CD4-positive, alpha-beta T cell (primary cell): ENCODE measurements at regions not wholly inside any gene's neighbourhood (a gene's known extent, or its start where the extent isn't known, plus 50 kb on each side); places are given as distances from the start of the nearest gene placed in this dataset.

Experiments
- ATAC-seq: fragments of 200-7000 bp; cut with Tn5 transposase; one replicate; pipeline ENCODE4 v1.10.0; 2022; ENCODE audit warnings: mild to moderate bottlenecking; ENCODE audit not compliant: poor library complexity
- CTCF ChIA-PET: fragments of 350-600 bp; sonication (Branson Sonifier 250); formaldehyde crosslinking; loops from one replicate; lab custom pipeline; 2021; ENCODE audit warnings: antibody characterized with exemption, inconsistent platforms; lab: Charles Lee
- POLR2A ChIA-PET: fragments of 350-600 bp; sonication (Branson Sonifier 250); formaldehyde crosslinking; loops from one replicate; lab custom pipeline; 2021; ENCODE audit warnings: antibody characterized with exemption, inconsistent platforms; lab: Charles Lee
- DNase-seq, 14 experiments: peaks; one replicate each; pipeline ENCODE4 v3.0.0-alpha.2; 2013 to 2020; ENCODE audit warnings: mixed read lengths in 2 of 14
- H3K27ac ChIP-seq, 2 donors: one replicate each; pipeline versions ENCODE4 v1.5.1 to v1.7.0; 2013; ENCODE audit warnings: low read length in 2 of 2, low read depth in 1 of 2, mild to moderate bottlenecking in 1 of 2
- H3K27me3 ChIP-seq, 2 experiments: 1 replicate in 1 of 2; 2 replicates in 1 of 2; pipeline versions ENCODE4 v1.6.1 to v1.7.0; 2013; ENCODE audit warnings: low read length in 2 of 2, control low read depth in 1 of 2, mild to moderate bottlenecking in 1 of 2, moderate library complexity in 1 of 2; ENCODE audit not compliant: insufficient read depth in 2 of 2, control insufficient read depth in 1 of 2
- H3K36me3 ChIP-seq: one replicate; pipeline ENCODE4 v1.6.1; 2013; ENCODE audit warnings: low read length, control low read depth; ENCODE audit not compliant: insufficient read depth
- H3K4me1 ChIP-seq: one replicate; pipeline ENCODE4 v1.6.1; 2013; ENCODE audit warnings: low read length, control low read depth; ENCODE audit not compliant: insufficient read depth
- H3K4me3 ChIP-seq: one replicate; pipeline ENCODE4 v1.5.1; 2013; ENCODE audit warnings: mild to moderate bottlenecking, low read length, moderate library complexity
- H3K9me3 ChIP-seq, 2 experiments: 1 replicate in 1 of 2; 2 replicates in 1 of 2; pipeline versions ENCODE4 v1.6.1 to v1.7.0; 2013; ENCODE audit warnings: low read length in 2 of 2, mild to moderate bottlenecking in 2 of 2, control low read depth in 1 of 2, moderate library complexity in 1 of 2; ENCODE audit not compliant: control insufficient read depth in 1 of 2, insufficient read depth in 1 of 2
- H3K27ac Mint-ChIP-seq: one replicate; pipeline ENCODE4 v1.8.0; 2020; ENCODE audit warnings: mixed read lengths
- H3K27me3 Mint-ChIP-seq: one replicate; pipeline ENCODE4 v1.8.0; 2021; ENCODE audit warnings: mixed read lengths
- H3K36me3 Mint-ChIP-seq: one replicate; pipeline ENCODE4 v1.8.0; 2021; ENCODE audit warnings: low read depth, mixed read lengths
- H3K4me1 Mint-ChIP-seq: one replicate; pipeline ENCODE4 v1.8.0; 2021; ENCODE audit warnings: low read depth, mixed read lengths
- H3K4me3 Mint-ChIP-seq: one replicate; pipeline ENCODE4 v1.8.0; 2020; ENCODE audit warnings: mild to moderate bottlenecking, mixed read lengths
- H3K9me3 Mint-ChIP-seq: one replicate; pipeline ENCODE4 v1.8.0; 2020; ENCODE audit warnings: mixed read lengths
- intact Hi-C, 2 experiments: fragments of 100-400 bp; cut with DNase I in 1 of 2; cut with micrococcal nuclease in 1 of 2; formaldehyde crosslinking; loops; one replicate each; pipeline versions ENCODE4 v1.15.1 to v1.9.0; 2023 to 2025; cut with DNase I, micrococcal nuclease
- TF ChIP-seq, protein P1 (sequence below): fragments of 200-600 bp; IDR thresholded peaks from one replicate; pipeline ENCODE4 v1.8.0; 2022; ENCODE audit warnings: antibody characterized with exemption, mild to moderate bottlenecking

DNA sequence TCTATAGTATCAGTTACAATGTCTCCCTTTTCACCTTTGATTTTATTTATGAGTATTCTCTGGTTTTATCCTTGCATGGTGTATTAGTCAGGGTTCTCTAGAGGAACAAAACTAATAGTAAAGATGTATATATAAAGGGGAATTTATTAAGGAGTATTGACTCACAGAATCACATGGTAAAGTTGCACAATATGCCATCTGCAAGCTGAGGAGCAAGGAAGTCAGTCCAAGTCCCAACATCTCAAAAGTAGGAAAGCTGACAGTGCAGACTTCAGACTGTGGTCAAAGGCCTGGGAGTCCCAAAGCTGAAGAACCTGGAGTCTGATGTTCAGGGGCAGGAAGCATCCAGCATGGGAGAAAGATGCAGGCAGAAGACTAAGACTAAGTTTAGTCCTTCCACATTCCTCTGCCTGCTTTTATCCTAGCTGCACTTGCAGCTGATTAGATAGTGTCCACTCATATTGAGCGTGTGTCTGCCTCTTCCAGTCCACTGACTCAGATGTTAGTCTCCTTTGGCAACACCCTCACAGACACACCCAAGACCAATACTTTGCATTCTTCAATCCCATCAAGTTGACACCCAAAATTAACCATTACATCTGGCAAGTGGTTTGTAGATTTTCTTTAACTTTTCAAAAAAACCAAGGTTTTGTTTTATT is 308.0 kb upstream of the LMO3 start:
- H3K4me3 ChIP-seq: no peak overlapping the region
- POLR2A ChIA-PET: no interaction called here
- no peak overlapping the region for H3K27ac Mint-ChIP-seq
- no peaks in the 10 kb centered on the region for H3K4me1 ChIP-seq
- no peak overlapping the region for H3K27ac ChIP-seq
- H3K36me3 Mint-ChIP-seq: no peaks in the 10 kb centered on the region
- no peaks in the 10 kb centered on the region for H3K36me3 ChIP-seq
- no peaks in the 10 kb centered on the region for H3K27me3 Mint-ChIP-seq
- no peaks in the 10 kb centered on the region for H3K4me1 Mint-ChIP-seq
- ATAC-seq: no peak
- TF ChIP-seq, protein P1, sequence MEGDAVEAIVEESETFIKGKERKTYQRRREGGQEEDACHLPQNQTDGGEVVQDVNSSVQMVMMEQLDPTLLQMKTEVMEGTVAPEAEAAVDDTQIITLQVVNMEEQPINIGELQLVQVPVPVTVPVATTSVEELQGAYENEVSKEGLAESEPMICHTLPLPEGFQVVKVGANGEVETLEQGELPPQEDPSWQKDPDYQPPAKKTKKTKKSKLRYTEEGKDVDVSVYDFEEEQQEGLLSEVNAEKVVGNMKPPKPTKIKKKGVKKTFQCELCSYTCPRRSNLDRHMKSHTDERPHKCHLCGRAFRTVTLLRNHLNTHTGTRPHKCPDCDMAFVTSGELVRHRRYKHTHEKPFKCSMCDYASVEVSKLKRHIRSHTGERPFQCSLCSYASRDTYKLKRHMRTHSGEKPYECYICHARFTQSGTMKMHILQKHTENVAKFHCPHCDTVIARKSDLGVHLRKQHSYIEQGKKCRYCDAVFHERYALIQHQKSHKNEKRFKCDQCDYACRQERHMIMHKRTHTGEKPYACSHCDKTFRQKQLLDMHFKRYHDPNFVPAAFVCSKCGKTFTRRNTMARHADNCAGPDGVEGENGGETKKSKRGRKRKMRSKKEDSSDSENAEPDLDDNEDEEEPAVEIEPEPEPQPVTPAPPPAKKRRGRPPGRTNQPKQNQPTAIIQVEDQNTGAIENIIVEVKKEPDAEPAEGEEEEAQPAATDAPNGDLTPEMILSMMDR: no peak
- DNase-seq: no peak
- H3K9me3 Mint-ChIP-seq: peaks cover 18% of the 10 kb centered on the region
- no peaks in the 10 kb centered on the region for H3K27me3 ChIP-seq
- CTCF ChIA-PET: no interaction called here
- no peak overlapping the region for H3K4me3 Mint-ChIP-seq
- intact Hi-C loops: no loop called here
- peaks cover 0 to 3% of the 10 kb centered on the region in 2 experiments for H3K9me3 ChIP-seq

DNA sequence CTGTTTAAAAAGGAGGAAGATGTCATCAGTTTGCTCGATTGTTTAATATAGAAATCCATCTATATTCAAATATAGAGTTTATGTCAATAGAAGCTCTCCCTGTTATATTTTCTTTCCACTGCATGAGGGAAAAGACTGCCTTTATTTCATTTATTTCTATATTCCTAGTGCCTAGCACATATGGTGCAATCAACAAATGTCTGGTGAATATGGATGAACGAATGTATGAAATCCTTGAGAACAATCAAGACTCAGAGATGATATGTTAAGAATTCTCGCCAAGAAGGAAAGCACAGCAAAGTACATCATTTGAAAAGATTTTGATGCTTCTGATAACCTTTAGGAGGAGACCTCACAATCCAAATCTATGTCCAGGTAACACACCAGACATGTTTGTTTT is 296.0 kb upstream of the LMO3 start:
- Mint-ChIP-seq H3K27ac (no peak overlapping the region), H3K27me3 (no peaks in the 10 kb centered on the region), H3K9me3 (peaks cover 12% of the 10 kb centered on the region), H3K4me3 (no peak overlapping the region), H3K36me3 (no peaks in the 10 kb centered on the region), H3K4me1 (no peaks in the 10 kb centered on the region)
- POLR2A ChIA-PET: no interaction called here
- intact Hi-C loops: no loop called here
- no peaks in the 10 kb centered on the region for H3K27me3 ChIP-seq
- peaks cover 3 to 5% of the 10 kb centered on the region in 2 experiments for H3K9me3 ChIP-seq
- TF ChIP-seq, protein P1: no peak
- CTCF ChIA-PET: no interaction called here
- H3K4me3 ChIP-seq: no peak overlapping the region
- ATAC-seq (no peak), DNase-seq (no peak)
- H3K4me1 ChIP-seq: no peaks in the 10 kb centered on the region
- H3K36me3 ChIP-seq: no peaks in the 10 kb centered on the region
- H3K27ac ChIP-seq: no peak overlapping the region

DNA sequence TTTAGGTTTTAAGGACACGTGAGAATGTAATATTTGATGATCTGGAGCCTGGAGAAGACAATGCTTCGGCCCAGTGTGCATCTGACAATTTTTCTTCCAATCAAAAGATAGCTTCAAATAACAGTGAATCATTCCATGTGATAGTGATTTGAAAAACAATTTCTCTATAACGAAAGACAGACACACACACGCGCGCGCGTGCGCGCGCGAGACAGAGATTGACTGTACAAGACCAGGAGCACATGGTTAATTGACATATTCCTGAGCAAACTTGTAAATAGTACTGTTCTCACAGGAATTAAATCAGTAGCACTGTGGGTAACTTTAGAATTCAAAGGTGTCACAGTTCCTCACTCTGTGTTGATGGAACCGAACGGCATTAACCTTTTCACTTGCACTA is 287.5 kb upstream of the LMO3 start:
- H3K4me3 ChIP-seq: no peak overlapping the region
- peaks cover 0 to 5% of the 10 kb centered on the region in 2 experiments for H3K9me3 ChIP-seq
- no peaks in the 10 kb centered on the region for H3K27me3 ChIP-seq
- intact Hi-C loops: no loop called here
- H3K36me3 ChIP-seq: no peaks in the 10 kb centered on the region
- H3K27ac ChIP-seq: no peak overlapping the region
- POLR2A ChIA-PET: no interaction called here
- ATAC-seq (no peak), DNase-seq (no peak)
- H3K36me3 Mint-ChIP-seq: no peaks in the 10 kb centered on the region
- CTCF ChIA-PET: no interaction called here
- H3K4me1 ChIP-seq: no peaks in the 10 kb centered on the region
- no peaks in the 10 kb centered on the region for H3K4me1 Mint-ChIP-seq
- H3K4me3 Mint-ChIP-seq: no peak overlapping the region
- H3K27me3 Mint-ChIP-seq: no peaks in the 10 kb centered on the region
- no peak overlapping the region for H3K27ac Mint-ChIP-seq
- TF ChIP-seq, protein P1: no peak
- peaks cover 14% of the 10 kb centered on the region for H3K9me3 Mint-ChIP-seq
